Caco-2 (cell line): ENCODE measurements at regions not wholly inside any gene's neighbourhood (a gene's known extent, or its start where the extent isn't known, plus 50 kb on each side); places are given as distances from the start of the nearest gene placed in this dataset.

Experiments used
- BruUV-seq: library from RNA; stranded (reverse); fragments of 400-500 nt; replicated peaks from 2 replicates; lab custom pipeline; 2021; lab: Mats Ljungman, UMichigan
- CTCF ChIA-PET: fragments of 300-600 bp; sonication (Branson Sonifier 250); formaldehyde crosslinking; loops from one replicate; lab custom pipeline; 2022; ENCODE audit warnings: antibody characterized with exemption; lab: Charles Lee
- POLR2A ChIA-PET: fragments of 300-600 bp; sonication (Branson Sonifier 250); formaldehyde crosslinking; loops from one replicate; lab custom pipeline; 2022; ENCODE audit warnings: antibody characterized with exemption; lab: Charles Lee
- DNase-seq, 2 experiments: peaks; one replicate each; pipeline versions ENCODE4 v3.0.0 to v3.0.0-alpha.2; 2020 to 2022
- H3K27me3 ChIP-seq: replicated peaks from 2 replicates; pipeline ENCODE4 v1.6.0; 2011; ENCODE audit warnings: low read length; ENCODE audit not compliant: control insufficient read depth, insufficient read depth
- H3K36me3 ChIP-seq: 2 replicates; pipeline ENCODE4 v1.5.1; 2011; ENCODE audit warnings: low read length; ENCODE audit not compliant: control insufficient read depth, insufficient read depth
- H3K4me1 ChIP-seq: fragments of 250-450 bp; sonication (Bioruptor Pico); 2 replicates; pipeline ENCODE4 v1.5.1; 2020; ENCODE audit warnings: mild to moderate bottlenecking
- H3K4me3 ChIP-seq: 2 replicates; pipeline ENCODE4 v1.5.1; 2011; ENCODE audit warnings: low read depth, mild to moderate bottlenecking, control low read depth, low read length
- H3K9me3 ChIP-seq: fragments of 250-450 bp; sonication (Bioruptor Pico); 2 replicates; pipeline ENCODE4 v1.5.1; 2020; ENCODE audit warnings: mild to moderate bottlenecking, moderate library complexity
- H3K27ac Mint-ChIP-seq: one replicate; pipeline ENCODE4 v1.8.0; 2022; ENCODE audit warnings: mixed read lengths; ENCODE audit not compliant: unreplicated experiment
- H3K27me3 Mint-ChIP-seq: one replicate; pipeline ENCODE4 v1.8.0; 2022; ENCODE audit warnings: mixed read lengths; ENCODE audit not compliant: insufficient read depth, unreplicated experiment
- H3K36me3 Mint-ChIP-seq: one replicate; pipeline ENCODE4 v1.8.0; 2022; ENCODE audit warnings: mild to moderate bottlenecking, mixed read lengths; ENCODE audit not compliant: insufficient read depth, unreplicated experiment
- H3K4me1 Mint-ChIP-seq: one replicate; pipeline ENCODE4 v1.8.0; 2022; ENCODE audit warnings: low read depth, mixed read lengths; ENCODE audit not compliant: unreplicated experiment
- H3K4me3 Mint-ChIP-seq: one replicate; pipeline ENCODE4 v1.8.0; 2022; ENCODE audit warnings: mild to moderate bottlenecking, moderate library complexity, mixed read lengths; ENCODE audit not compliant: unreplicated experiment
- H3K9me3 Mint-ChIP-seq: one replicate; pipeline ENCODE4 v1.8.0; 2022; ENCODE audit warnings: mixed read lengths; ENCODE audit not compliant: unreplicated experiment
- intact Hi-C: fragments of 100-400 bp; cut with micrococcal nuclease; formaldehyde crosslinking; loops from one replicate; pipeline ENCODE4 v1.10.0; 2022; ENCODE audit not compliant: unreplicated experiment
- TF ChIP-seq, protein P1 (sequence below), 2 experiments: fragments of 200-600 bp in 1 of 2; IDR thresholded peaks; 1 replicate in 1 of 2; 2 replicates in 1 of 2; pipeline versions ENCODE4 v1.5.1 to v1.8.0; 2011 to 2022; ENCODE audit warnings: antibody characterized with exemption in 1 of 2, control low read depth in 1 of 2, inconsistent platforms in 1 of 2, low read depth in 1 of 2, low read length in 1 of 2, mild to moderate bottlenecking in 1 of 2, moderate library complexity in 1 of 2; ENCODE audit not compliant: insufficient read depth in 1 of 2, severe bottlenecking in 1 of 2, unreplicated experiment in 1 of 2

DNA sequence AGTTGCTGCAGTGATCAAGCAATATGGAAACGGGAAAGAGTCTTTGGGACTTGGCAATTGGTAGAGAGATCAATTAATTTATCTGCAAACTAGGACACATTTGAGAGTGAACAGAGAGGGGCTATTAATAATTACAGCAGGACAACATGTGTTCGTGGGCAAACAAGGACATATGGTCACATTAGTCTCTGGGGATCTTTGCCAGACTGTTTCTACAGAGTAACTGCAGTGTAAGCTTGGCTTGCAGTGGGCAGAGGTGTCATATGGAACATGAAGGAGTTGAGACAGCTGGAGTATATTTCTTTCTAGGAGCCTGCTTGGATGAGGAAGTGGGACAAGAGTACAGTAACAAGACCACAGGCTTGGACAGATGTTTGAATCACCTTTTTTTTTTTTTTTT lies 232.1 kb upstream of the LYZL1 start:
- Histone ChIP-seq H3K27me3 (no peaks in the 10 kb centered on the region), H3K9me3 (no peaks in the 10 kb centered on the region), H3K4me3 (no peak overlapping the region), H3K4me1 (no peaks in the 10 kb centered on the region), H3K36me3 (no peaks in the 10 kb centered on the region)
- H3K27me3 Mint-ChIP-seq = no peaks in the 10 kb centered on the region
- intact Hi-C loops = no loop called here
- DNase-seq = no peak
- no peak overlapping the region for H3K27ac Mint-ChIP-seq
- H3K9me3 Mint-ChIP-seq = no peaks in the 10 kb centered on the region
- TF ChIP-seq, protein P1, sequence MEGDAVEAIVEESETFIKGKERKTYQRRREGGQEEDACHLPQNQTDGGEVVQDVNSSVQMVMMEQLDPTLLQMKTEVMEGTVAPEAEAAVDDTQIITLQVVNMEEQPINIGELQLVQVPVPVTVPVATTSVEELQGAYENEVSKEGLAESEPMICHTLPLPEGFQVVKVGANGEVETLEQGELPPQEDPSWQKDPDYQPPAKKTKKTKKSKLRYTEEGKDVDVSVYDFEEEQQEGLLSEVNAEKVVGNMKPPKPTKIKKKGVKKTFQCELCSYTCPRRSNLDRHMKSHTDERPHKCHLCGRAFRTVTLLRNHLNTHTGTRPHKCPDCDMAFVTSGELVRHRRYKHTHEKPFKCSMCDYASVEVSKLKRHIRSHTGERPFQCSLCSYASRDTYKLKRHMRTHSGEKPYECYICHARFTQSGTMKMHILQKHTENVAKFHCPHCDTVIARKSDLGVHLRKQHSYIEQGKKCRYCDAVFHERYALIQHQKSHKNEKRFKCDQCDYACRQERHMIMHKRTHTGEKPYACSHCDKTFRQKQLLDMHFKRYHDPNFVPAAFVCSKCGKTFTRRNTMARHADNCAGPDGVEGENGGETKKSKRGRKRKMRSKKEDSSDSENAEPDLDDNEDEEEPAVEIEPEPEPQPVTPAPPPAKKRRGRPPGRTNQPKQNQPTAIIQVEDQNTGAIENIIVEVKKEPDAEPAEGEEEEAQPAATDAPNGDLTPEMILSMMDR (IDR thresholded peaks at IDR 0.05; ENCODE audit: insufficient read depth in 1 of 2, low read depth in 1 of 2, low read length in 1 of 2, severe bottlenecking in 1 of 2, unreplicated experiment in 1 of 2) = no peak
- peaks cover 8% of the 10 kb centered on the region for H3K4me1 Mint-ChIP-seq
- H3K36me3 Mint-ChIP-seq = no peaks in the 10 kb centered on the region
- BruUV-seq = no TSS peak
- no peak overlapping the region for H3K4me3 Mint-ChIP-seq
- ChIA-PET POLR2A (interaction anchor here (0.7 kb wide), 1 partner anchor 48 kb away, joined by 10 read pairs; no protein-coding TSS in a partner anchor), CTCF (no interaction called here)

DNA sequence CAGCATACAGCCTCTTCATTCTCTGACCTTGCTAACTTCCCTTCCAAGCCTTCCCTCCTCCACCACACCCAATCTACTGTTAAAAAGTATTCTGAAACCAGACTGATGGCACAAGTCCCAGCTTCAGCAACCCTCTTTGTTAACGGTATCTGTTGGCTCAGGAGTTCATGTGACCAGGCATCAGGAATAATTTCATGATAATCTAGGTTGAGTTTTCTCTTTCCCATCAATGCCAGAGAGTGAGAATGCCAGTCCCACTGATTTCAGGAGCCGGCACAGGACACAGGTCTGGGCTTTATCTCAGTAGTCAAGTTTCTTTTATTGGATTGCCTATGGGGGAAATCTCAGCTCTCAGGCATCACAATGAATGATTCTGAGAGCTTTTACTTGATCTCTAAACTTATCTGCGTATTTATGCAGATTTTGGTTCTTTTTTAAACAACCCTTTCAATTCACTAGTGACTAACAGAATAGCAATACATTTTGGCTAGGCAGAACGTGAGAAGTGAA lies 231.0 kb upstream of the LYZL1 start:
- peaks cover 8% of the 10 kb centered on the region for H3K4me1 Mint-ChIP-seq
- Histone ChIP-seq H3K27me3 (no peaks in the 10 kb centered on the region), H3K9me3 (no peaks in the 10 kb centered on the region), H3K36me3 (no peaks in the 10 kb centered on the region), H3K4me1 (no peaks in the 10 kb centered on the region; the same call in 1 of the 2 replicates), H3K4me3 (no peak overlapping the region)
- BruUV-seq = no TSS peak
- no peak for DNase-seq
- no peak overlapping the region for H3K27ac Mint-ChIP-seq
- TF ChIP-seq, protein P1 (IDR thresholded peaks at IDR 0.05; ENCODE audit: insufficient read depth in 1 of 2, low read depth in 1 of 2, low read length in 1 of 2, severe bottlenecking in 1 of 2, unreplicated experiment in 1 of 2) = no peak
- POLR2A ChIA-PET = no interaction called here
- H3K4me3 Mint-ChIP-seq = no peak overlapping the region
- H3K27me3 Mint-ChIP-seq = no peaks in the 10 kb centered on the region
- CTCF ChIA-PET = no interaction called here
- H3K36me3 Mint-ChIP-seq = no peaks in the 10 kb centered on the region
- H3K9me3 Mint-ChIP-seq = no peaks in the 10 kb centered on the region
- intact Hi-C loops = no loop called here

DNA sequence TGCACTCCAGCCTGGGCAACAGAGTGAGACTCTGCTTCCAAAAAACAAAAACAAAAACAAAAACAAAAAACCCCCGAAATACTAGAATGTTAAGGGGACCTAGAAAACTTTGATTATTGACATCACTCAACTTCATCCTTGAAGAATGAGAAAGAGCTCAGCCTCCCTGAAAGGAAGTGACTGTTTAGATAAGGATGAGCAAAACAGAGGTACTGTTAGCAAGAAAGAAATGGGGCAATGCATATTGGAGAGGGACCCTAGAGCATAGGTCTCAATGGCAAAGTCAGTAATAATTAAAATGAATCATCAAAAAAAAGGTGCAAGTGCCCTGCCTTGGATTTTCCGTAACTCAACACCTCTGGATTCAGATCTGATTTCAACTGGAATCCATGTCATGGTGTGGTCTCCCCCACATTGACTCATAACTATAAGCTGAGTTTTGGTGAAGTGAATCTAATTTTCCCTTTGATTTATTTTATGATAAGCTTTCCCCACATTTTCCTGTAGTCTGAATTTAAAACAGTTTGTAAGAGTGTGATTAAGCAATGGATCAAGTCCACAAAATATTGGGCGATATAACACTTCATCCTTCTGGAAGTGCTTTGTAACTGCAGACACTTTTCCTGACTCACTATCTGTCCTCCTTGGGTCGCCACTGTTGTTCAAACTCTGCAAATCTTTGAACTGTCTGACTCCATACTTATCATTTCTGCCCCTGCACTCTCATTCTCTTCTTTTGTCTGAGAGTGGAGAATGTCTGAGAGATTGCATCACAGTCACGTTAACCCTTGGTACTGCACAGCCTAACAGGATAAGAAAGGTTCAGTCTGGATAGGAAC lies 224.8 kb upstream of the LYZL1 start:
- H3K9me3 ChIP-seq = no peaks in the 10 kb centered on the region
- no peaks in the 10 kb centered on the region for H3K27me3 Mint-ChIP-seq
- H3K4me3 ChIP-seq = 0 out of 2 replicates have a peak overlapping the region, but pooled peaks have one; percentile 14
- ChIA-PET POLR2A (no interaction called here), CTCF (no interaction called here)
- no peaks in the 10 kb centered on the region for H3K27me3 ChIP-seq
- peaks cover 41% of the 10 kb centered on the region for H3K4me1 Mint-ChIP-seq
- H3K4me3 Mint-ChIP-seq = peak overlapping the region; percentile 32
- intact Hi-C loops = loop anchor here (1.0 to 2.0 kb wide), 7 partner anchors 45 to 395 kb away; partner anchors contain the start of gene BAMBI
- no peaks in the 10 kb centered on the region for H3K36me3 ChIP-seq
- TF ChIP-seq, protein P1 (IDR thresholded peaks at IDR 0.05; ENCODE audit: insufficient read depth in 1 of 2, low read depth in 1 of 2, low read length in 1 of 2, severe bottlenecking in 1 of 2, unreplicated experiment in 1 of 2) = peak; percentile 19 to 47
- H3K36me3 Mint-ChIP-seq = no peaks in the 10 kb centered on the region
- peak overlapping the region; percentile 68 for H3K27ac Mint-ChIP-seq
- no TSS peak for BruUV-seq
- peaks cover 60% of the 10 kb centered on the region for H3K4me1 ChIP-seq
- H3K9me3 Mint-ChIP-seq = no peaks in the 10 kb centered on the region
- DNase-seq = peak; percentile 87 to 89
